B cell (primary cell): ENCODE measurements at regions not wholly inside any gene's neighbourhood (a gene's known extent, or its start where the extent isn't known, plus 50 kb on each side); places are given as distances from the start of the nearest gene placed in this dataset.

Experiments
- EZH2 ChIP-seq: IDR thresholded peaks from 2 replicates; pipeline ENCODE4 v1.6.1; 2012; ENCODE audit warnings: borderline replicate concordance, low read depth, mild to moderate bottlenecking, moderate library complexity, low read length; ENCODE audit not compliant: insufficient read depth, poor library complexity, severe bottlenecking
- TF ChIP-seq, protein P1 (sequence below): fragments of 200-600 bp; IDR thresholded peaks from one replicate; pipeline ENCODE4 v1.8.0; 2022; ENCODE audit warnings: antibody characterized with exemption, mild to moderate bottlenecking

DNA sequence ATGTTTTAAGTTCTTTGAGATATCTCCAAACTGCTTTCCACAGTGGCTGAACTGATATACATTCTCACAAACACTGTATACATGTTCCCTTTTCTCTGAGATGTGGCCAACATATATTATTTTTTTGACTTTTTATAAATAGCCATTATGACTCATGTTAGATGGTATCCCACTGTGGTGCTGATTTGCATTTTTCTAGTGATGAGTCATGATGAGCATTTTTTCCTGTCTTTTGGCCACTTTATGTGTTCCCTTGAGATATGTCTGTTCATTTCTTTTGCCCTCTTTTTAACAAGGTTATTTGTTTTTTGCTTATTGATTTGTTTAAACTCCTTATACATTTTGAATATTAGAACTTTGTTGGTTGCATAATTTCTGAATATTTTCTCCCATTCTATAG, 1055.1 kb downstream of the NXPH1 start:
- TF ChIP-seq EZH2: no peak
- TF ChIP-seq, protein P1, sequence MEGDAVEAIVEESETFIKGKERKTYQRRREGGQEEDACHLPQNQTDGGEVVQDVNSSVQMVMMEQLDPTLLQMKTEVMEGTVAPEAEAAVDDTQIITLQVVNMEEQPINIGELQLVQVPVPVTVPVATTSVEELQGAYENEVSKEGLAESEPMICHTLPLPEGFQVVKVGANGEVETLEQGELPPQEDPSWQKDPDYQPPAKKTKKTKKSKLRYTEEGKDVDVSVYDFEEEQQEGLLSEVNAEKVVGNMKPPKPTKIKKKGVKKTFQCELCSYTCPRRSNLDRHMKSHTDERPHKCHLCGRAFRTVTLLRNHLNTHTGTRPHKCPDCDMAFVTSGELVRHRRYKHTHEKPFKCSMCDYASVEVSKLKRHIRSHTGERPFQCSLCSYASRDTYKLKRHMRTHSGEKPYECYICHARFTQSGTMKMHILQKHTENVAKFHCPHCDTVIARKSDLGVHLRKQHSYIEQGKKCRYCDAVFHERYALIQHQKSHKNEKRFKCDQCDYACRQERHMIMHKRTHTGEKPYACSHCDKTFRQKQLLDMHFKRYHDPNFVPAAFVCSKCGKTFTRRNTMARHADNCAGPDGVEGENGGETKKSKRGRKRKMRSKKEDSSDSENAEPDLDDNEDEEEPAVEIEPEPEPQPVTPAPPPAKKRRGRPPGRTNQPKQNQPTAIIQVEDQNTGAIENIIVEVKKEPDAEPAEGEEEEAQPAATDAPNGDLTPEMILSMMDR: no peak
